CD14-positive monocyte (primary cell): ENCODE measurements at regions not wholly inside any gene's neighbourhood (a gene's known extent, or its start where the extent isn't known, plus 50 kb on each side); places are given as distances from the start of the nearest gene placed in this dataset.

ENCODE experiments used
- DNase-seq, 3 donors: peaks; one replicate each; pipeline ENCODE4 v3.0.0-alpha.2; 2011 to 2022
- H2AFZ ChIP-seq: 2 replicates; pipeline ENCODE4 v1.6.0; 2012; ENCODE audit warnings: mild to moderate bottlenecking, low read depth, low read length, inconsistent platforms; ENCODE audit not compliant: insufficient read depth, poor library complexity, severe bottlenecking
- H3K27ac ChIP-seq, 2 donors: 1 replicate in 1 of 2; 2 replicates in 1 of 2; pipeline ENCODE4 v1.5.1; 2012 to 2013; ENCODE audit warnings: low read length in 2 of 2, control low read depth in 1 of 2, inconsistent platforms in 1 of 2, low read depth in 1 of 2, mild to moderate bottlenecking in 1 of 2
- H3K27me3 ChIP-seq, 2 donors: one replicate each; pipeline versions ENCODE4 v1.6.0 to v1.6.1; 2011 to 2013; ENCODE audit warnings: low read length in 2 of 2; ENCODE audit not compliant: control insufficient read depth in 2 of 2, insufficient read depth in 2 of 2
- H3K36me3 ChIP-seq, 2 donors: replicated peaks in 1 of 2; 1 replicate in 1 of 2; 2 replicates in 1 of 2; pipeline versions ENCODE4 v1.5.1 to v1.6.1; 2012 to 2013; ENCODE audit warnings: low read length in 2 of 2, control low read depth in 1 of 2, inconsistent platforms in 1 of 2, mild to moderate bottlenecking in 1 of 2; ENCODE audit not compliant: insufficient read depth in 2 of 2, control insufficient read depth in 1 of 2
- H3K4me1 ChIP-seq, 2 donors: 1 replicate in 1 of 2; 2 replicates in 1 of 2; pipeline versions ENCODE4 v1.5.1 to v1.6.1; 2012 to 2013; ENCODE audit warnings: low read length in 2 of 2, control low read depth in 1 of 2, inconsistent platforms in 1 of 2, mild to moderate bottlenecking in 1 of 2, moderate library complexity in 1 of 2; ENCODE audit not compliant: insufficient read depth in 2 of 2, control insufficient read depth in 1 of 2
- H3K4me2 ChIP-seq: replicated peaks from 2 replicates; pipeline ENCODE3; 2012; ENCODE audit warnings: low read length, moderate library complexity, mild to moderate bottlenecking; ENCODE audit not compliant: poor library complexity, severe bottlenecking; ENCODE audit errors: extremely low read depth
- H3K4me3 ChIP-seq, 3 experiments: fragments of 200-600 bp in 1 of 3; sonication (generic) in 1 of 3; replicated peaks in 1 of 3; 1 replicate in 2 of 3; 2 replicates in 1 of 3; pipeline ENCODE4 v1.5.1; 2011 to 2013; ENCODE audit warnings: low read length in 3 of 3, mild to moderate bottlenecking in 3 of 3, control low read depth in 2 of 3, low read depth in 2 of 3, inconsistent platforms in 1 of 3, moderate library complexity in 1 of 3
- H3K79me2 ChIP-seq: 2 replicates; pipeline ENCODE4 v1.6.0; 2012; ENCODE audit warnings: mild to moderate bottlenecking, control low read depth, inconsistent platforms, low read length, moderate library complexity; ENCODE audit not compliant: insufficient read depth
- H3K9ac ChIP-seq: 2 replicates; pipeline ENCODE4 v1.6.0; 2017; ENCODE audit warnings: low read length, mild to moderate bottlenecking; ENCODE audit not compliant: insufficient read depth, poor library complexity, severe bottlenecking
- H3K9me3 ChIP-seq, 2 donors: replicated peaks in 1 of 2; 1 replicate in 1 of 2; 2 replicates in 1 of 2; pipeline versions ENCODE4 v1.5.1 to v1.6.1; 2012 to 2013; ENCODE audit warnings: low read length in 2 of 2, control low read depth in 1 of 2; ENCODE audit not compliant: control insufficient read depth in 1 of 2, insufficient read depth in 1 of 2
- H4K20me1 ChIP-seq: 2 replicates; pipeline ENCODE4 v1.6.0; 2012; ENCODE audit warnings: mild to moderate bottlenecking, low read length, control low read depth, moderate library complexity; ENCODE audit not compliant: insufficient read depth
- H3K27ac Mint-ChIP-seq, 7 donors: one replicate each; pipeline ENCODE4 v1.8.0; 2020; ENCODE audit warnings: mild to moderate bottlenecking in 7 of 7, mixed read lengths in 7 of 7, moderate library complexity in 6 of 7, inconsistent platforms in 2 of 7
- H3K27me3 Mint-ChIP-seq, 3 donors: one replicate each; pipeline ENCODE4 v1.8.0; 2021 to 2022; ENCODE audit warnings: low read depth in 3 of 3, mild to moderate bottlenecking in 3 of 3, mixed read lengths in 3 of 3, moderate library complexity in 3 of 3, inconsistent platforms in 1 of 3
- H3K36me3 Mint-ChIP-seq, 2 donors: one replicate each; pipeline ENCODE4 v1.8.0; 2020; ENCODE audit warnings: mixed read lengths in 2 of 2, inconsistent platforms in 1 of 2, mild to moderate bottlenecking in 1 of 2
- H3K4me1 Mint-ChIP-seq: one replicate; pipeline ENCODE4 v1.8.0; 2020; ENCODE audit warnings: mild to moderate bottlenecking, mixed read lengths
- H3K4me3 Mint-ChIP-seq, 2 donors: one replicate each; pipeline ENCODE4 v1.8.0; 2020; ENCODE audit warnings: mild to moderate bottlenecking in 2 of 2, mixed read lengths in 2 of 2, moderate library complexity in 1 of 2
- H3K9me3 Mint-ChIP-seq, 7 donors: one replicate each; pipeline ENCODE4 v1.8.0; 2020 to 2022; ENCODE audit warnings: mixed read lengths in 7 of 7, mild to moderate bottlenecking in 6 of 7, moderate library complexity in 6 of 7, inconsistent platforms in 2 of 7
- CTCF ChIP-seq: fragments of 200-600 bp; IDR thresholded peaks from one replicate; pipeline ENCODE4 v1.8.0; 2022; ENCODE audit warnings: antibody characterized with exemption, mild to moderate bottlenecking
- WGBS: methylation state at CpG from one replicate; pipeline ENCODE4 v1.1.5; 2013; ENCODE audit warnings: missing lambda C conversion rate; ENCODE audit not compliant: insufficient coverage; 5-methylcytosine and 5-hydroxymethylcytosine counted together
- intact Hi-C, 2 donors: fragments of 100-400 bp; cut with micrococcal nuclease; formaldehyde crosslinking; loops; one replicate each; pipeline versions ENCODE4 v1.15.0 to v1.15.1; 2023

GRCh38 chr4:65968831-65969558, 298.7 kb upstream of the EPHA5 start:
- H3K9me3 Mint-ChIP-seq, result no peaks in the 10 kb centered on the region
- H3K36me3 Mint-ChIP-seq, result no peaks in the 10 kb centered on the region
- intact Hi-C loops, result no loop called here
- Histone ChIP-seq H3K27ac (no peak overlapping the region), H4K20me1 (no peaks in the 10 kb centered on the region), H3K79me2 (no peaks in the 10 kb centered on the region), H3K9me3 (peaks cover 0 to 5% of the 10 kb centered on the region in 2 donors), H3K27me3 (no peaks in the 10 kb centered on the region), H3K36me3 (no peaks in the 10 kb centered on the region), H3K4me3 (no peak overlapping the region), H3K4me1 (no peaks in the 10 kb centered on the region), H2AFZ (no peak overlapping the region), H3K4me2 (no peak overlapping the region), H3K9ac (no peak overlapping the region)
- no peak overlapping the region for H3K4me3 Mint-ChIP-seq
- no peak for TF ChIP-seq CTCF
- H3K4me1 Mint-ChIP-seq, result no peaks in the 10 kb centered on the region
- no peak overlapping the region for H3K27ac Mint-ChIP-seq
- no peaks in the 10 kb centered on the region for H3K27me3 Mint-ChIP-seq
- DNase-seq, result no peak
- 83% methylated on average over 3 of the region's 7 CpGs for WGBS

- DNase-seq, result no peak
- no peak overlapping the region for H3K27ac ChIP-seq
- no peak overlapping the region for H3K9ac ChIP-seq
- Mint-ChIP-seq H3K4me3 (no peak overlapping the region), H3K4me1 (no peaks in the 10 kb centered on the region), H3K27ac (no peak overlapping the region), H3K27me3 (no peaks in the 10 kb centered on the region), H3K36me3 (no peaks in the 10 kb centered on the region), H3K9me3 (peaks cover 0 to 2% (median 0%) of the 10 kb centered on the region in 7 donors)
- no peak overlapping the region for H3K4me3 ChIP-seq
- H3K4me2 ChIP-seq, result no peak overlapping the region
- no peak for TF ChIP-seq CTCF
- 50% methylated on average over 1 of the region's 1 CpG for WGBS
- no peak overlapping the region for H2AFZ ChIP-seq
- H3K9me3 ChIP-seq, result no peaks in the 10 kb centered on the region
- H3K4me1 ChIP-seq, result no peaks in the 10 kb centered on the region
- H3K79me2 ChIP-seq, result no peaks in the 10 kb centered on the region
- no peaks in the 10 kb centered on the region for H3K27me3 ChIP-seq
- no peaks in the 10 kb centered on the region for H4K20me1 ChIP-seq
- intact Hi-C loops, result no loop called here
- no peaks in the 10 kb centered on the region for H3K36me3 ChIP-seq
Measured at GRCh38 chr4:65960751-65961150, 290.5 kb upstream of the EPHA5 start.
